GM12892 (cell line): ENCODE measurements at regions not wholly inside any gene's neighbourhood (a gene's known extent, or its start where the extent isn't known, plus 50 kb on each side); places are given as distances from the start of the nearest gene placed in this dataset.

Source experiments
- POLR2A ChIP-seq: IDR thresholded peaks from 2 replicates; pipeline ENCODE4 v1.6.1; 2011; ENCODE audit warnings: low read depth, low read length, control low read depth
- POLR2AphosphoS5 ChIP-seq: IDR thresholded peaks from 2 replicates; pipeline ENCODE4 v1.6.1; 2011; ENCODE audit warnings: low read depth, low read length, control low read depth

GRCh38 chrX:140354431-140355120 is 150.3 kb downstream of the SOX3 start:
- TF ChIP-seq POLR2AphosphoS5 (no peak), POLR2A (no peak)
